ENCODE measurements at regions not wholly inside any gene's neighbourhood (a gene's known extent, or its start where the extent isn't known, plus 50 kb on each side); places are given as distances from the start of the nearest gene placed in this dataset.
"Not testable (repeated sequence)": the region's sequence is repeated elsewhere in the genome, so short reads cannot be mapped to it uniquely, and the experiment has no call there.

DNA sequence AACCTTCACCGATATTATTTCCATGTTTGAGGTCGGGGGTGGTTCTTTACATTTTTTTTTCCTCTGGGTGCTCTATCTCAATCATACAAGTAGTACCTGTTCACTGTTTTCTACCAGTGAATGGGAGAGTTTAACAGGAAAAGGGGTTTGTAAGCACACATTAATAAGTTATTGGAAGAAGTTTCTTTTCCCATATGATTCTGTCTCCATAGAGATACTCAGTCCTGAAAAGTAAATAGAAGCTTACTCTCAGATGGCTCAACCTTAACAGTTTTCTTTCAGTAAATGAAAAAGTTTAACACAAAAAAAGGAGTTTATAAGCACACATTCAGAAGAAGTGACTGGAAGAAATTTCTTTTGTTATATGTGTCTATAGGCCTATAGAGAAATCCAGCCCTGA lies 995.6 kb upstream of the SLC39A10 start:
- H3K4me3 ChIP-seq (ENCODE audit: low read depth, low read length), result no peak overlapping the region
- DNase-seq (ENCODE audit: low read depth), result no peak
- no peak for TF ChIP-seq CTCF (IDR thresholded peaks at IDR 0.05; ENCODE audit: insufficient read depth, low read length)

GRCh38 chr2:194639057-194639456 lies 1018.0 kb upstream of the SLC39A10 start:
- DNase-seq (ENCODE audit: low read depth); H3K4me3 ChIP-seq (ENCODE audit: low read depth, low read length): not testable (repeated sequence)

GRCh38 chr2:194621945-194622344 lies 1035.1 kb upstream of the SLC39A10 start:
- TF ChIP-seq CTCF (IDR thresholded peaks at IDR 0.05; ENCODE audit: insufficient read depth, low read length), result no peak
- DNase-seq (ENCODE audit: low read depth), result no peak
- H3K4me3 ChIP-seq (ENCODE audit: low read depth, low read length), result no peak overlapping the region

DNA sequence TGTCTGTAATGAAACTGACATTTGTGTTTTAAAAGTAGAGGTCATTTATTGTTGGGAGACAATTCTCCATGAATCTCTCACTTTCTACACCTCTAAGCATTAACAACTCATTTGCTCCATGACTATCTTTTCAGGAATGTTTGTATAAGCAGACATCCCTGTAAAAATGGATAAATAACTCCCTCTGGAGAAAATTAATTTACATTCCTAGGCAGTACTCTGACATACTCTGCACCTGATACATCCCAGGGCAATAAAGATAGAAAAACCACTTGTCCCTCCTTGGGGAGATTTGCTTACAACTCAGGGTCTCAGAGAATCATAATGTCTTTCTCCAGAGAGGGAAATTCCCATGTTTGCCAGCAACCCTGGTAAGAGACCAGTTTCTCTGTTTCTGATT lies 1037.7 kb upstream of the SLC39A10 start:
- no peak overlapping the region for H3K4me3 ChIP-seq (ENCODE audit: low read depth, low read length)
- TF ChIP-seq CTCF (IDR thresholded peaks at IDR 0.05; ENCODE audit: insufficient read depth, low read length), result no peak
- DNase-seq (ENCODE audit: low read depth), result no peak

- TF ChIP-seq CTCF (IDR thresholded peaks at IDR 0.05; ENCODE audit: insufficient read depth, low read length), result no peak
- DNase-seq (ENCODE audit: low read depth), result no peak
- no peak overlapping the region for H3K4me3 ChIP-seq (ENCODE audit: low read depth, low read length)
Observed at GRCh38 chr2:194618432-194618831, 1038.6 kb upstream of the SLC39A10 start.

DNA sequence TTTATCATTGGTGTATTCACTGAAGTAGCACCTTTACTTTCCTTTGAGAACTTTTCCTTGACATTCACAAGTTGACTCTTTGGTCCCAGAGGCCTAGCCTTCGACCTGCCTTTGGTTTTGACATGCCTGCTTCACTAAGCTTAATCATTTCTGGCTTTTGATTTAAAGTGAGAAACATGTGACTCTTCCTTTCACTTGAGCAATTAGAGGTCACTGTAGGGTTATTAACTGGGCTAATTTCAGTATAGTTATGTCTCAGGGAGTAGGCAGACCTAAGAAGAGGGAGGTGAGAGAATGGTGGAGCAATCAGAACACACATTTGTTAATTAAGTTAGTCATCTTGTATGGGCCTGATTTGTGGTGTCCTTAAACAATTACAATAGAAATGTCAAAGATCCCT lies 1040.7 kb upstream of the SLC39A10 start:
- no peak for DNase-seq (ENCODE audit: low read depth)
- no peak for TF ChIP-seq CTCF (IDR thresholded peaks at IDR 0.05; ENCODE audit: insufficient read depth, low read length)
- H3K4me3 ChIP-seq (ENCODE audit: low read depth, low read length), result no peak overlapping the region

- DNase-seq (ENCODE audit: low read depth), result no peak
- no peak for TF ChIP-seq CTCF (IDR thresholded peaks at IDR 0.05; ENCODE audit: insufficient read depth, low read length)
- no peak overlapping the region for H3K4me3 ChIP-seq (ENCODE audit: low read depth, low read length)
Observed at GRCh38 chr2:194610297-194610696, 1046.7 kb upstream of the SLC39A10 start.

Data from fibroblast of the aortic adventitia (primary cell).